GM12891 (cell line): ENCODE measurements at regions not wholly inside any gene's neighbourhood (a gene's known extent, or its start where the extent isn't known, plus 50 kb on each side); places are given as distances from the start of the nearest gene placed in this dataset.
"Not testable (repeated sequence)": the region's sequence is repeated elsewhere in the genome, so short reads cannot be mapped to it uniquely, and the experiment has no call there.

Source experiments
- POLR2A ChIP-seq: IDR thresholded peaks from 2 replicates; pipeline ENCODE4 v1.6.1; 2011; ENCODE audit warnings: low read depth, low read length, control low read depth
- POLR2AphosphoS5 ChIP-seq: IDR thresholded peaks from 2 replicates; pipeline ENCODE4 v1.6.1; 2011; ENCODE audit warnings: low read depth, low read length, control low read depth
- TAF1 ChIP-seq: IDR thresholded peaks from 2 replicates; pipeline ENCODE4 v1.6.1; 2011; ENCODE audit warnings: low read depth, low read length, control low read depth

DNA sequence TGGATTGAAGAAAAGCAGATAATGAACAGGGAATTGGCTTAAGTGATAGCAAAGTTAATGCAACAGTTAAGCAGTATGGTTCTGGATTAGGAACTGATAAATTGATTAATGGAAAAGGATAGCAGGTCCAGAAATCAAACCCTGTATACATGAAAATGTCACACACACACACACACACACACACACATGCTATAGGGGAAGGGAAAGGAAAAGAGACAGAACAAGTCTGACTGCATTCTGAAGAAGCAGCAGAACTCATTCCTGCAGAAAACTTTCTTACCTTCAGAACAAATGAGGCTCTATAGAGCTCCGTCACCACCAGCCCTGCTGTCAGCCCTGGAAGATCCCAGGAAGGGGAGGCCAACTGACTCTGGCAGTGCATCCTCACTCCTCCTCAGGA, 173.2 kb upstream of the NUDT10 start:
- not testable (repeated sequence) for TF ChIP-seq POLR2A, TAF1, POLR2AphosphoS5
